Peyer's patch (tissue), 4 donors: ENCODE measurements at regions not wholly inside any gene's neighbourhood (a gene's known extent, or its start where the extent isn't known, plus 50 kb on each side); places are given as distances from the start of the nearest gene placed in this dataset.

ENCODE experiments used
- POLR2A ChIP-seq, 2 donors: fragments of 450-650 bp; IDR thresholded peaks; one replicate each; pipeline ENCODE4 v1.5.1; 2017; ENCODE audit warnings: antibody characterized with exemption in 2 of 2, mild to moderate bottlenecking in 2 of 2, moderate library complexity in 2 of 2
- TF ChIP-seq, protein P1 (sequence below), 6 experiments: fragments of 450-650 bp in 4 of 6; fragments of 200-600 bp in 2 of 6; sonication (generic) in 1 of 6; IDR thresholded peaks; one replicate each; pipeline ENCODE4 v1.5.1; 2017 to 2019; ENCODE audit warnings: antibody characterized with exemption in 6 of 6, mild to moderate bottlenecking in 3 of 6, moderate library complexity in 1 of 6

DNA sequence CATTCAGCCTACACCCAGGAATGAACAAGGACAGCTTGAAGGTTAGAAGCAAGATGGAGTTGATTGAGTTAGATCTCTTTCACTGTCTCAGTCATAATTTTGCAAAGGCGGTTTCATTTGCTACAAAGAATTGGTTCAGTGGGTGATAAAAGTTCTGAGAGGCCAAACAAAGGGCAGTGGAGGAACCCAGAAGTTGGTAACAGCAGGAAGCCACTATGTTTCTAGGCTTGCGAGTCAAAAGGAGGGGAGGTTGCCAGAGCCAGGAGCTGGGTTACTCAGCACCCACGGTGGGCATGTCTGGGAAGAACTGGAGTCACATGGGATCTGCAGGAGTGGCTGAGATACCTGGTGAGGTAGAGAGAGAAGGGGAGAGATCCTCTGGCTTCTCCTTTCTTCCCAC is 64.2 kb upstream of the MRPS6 start:
- TF ChIP-seq, protein P1, sequence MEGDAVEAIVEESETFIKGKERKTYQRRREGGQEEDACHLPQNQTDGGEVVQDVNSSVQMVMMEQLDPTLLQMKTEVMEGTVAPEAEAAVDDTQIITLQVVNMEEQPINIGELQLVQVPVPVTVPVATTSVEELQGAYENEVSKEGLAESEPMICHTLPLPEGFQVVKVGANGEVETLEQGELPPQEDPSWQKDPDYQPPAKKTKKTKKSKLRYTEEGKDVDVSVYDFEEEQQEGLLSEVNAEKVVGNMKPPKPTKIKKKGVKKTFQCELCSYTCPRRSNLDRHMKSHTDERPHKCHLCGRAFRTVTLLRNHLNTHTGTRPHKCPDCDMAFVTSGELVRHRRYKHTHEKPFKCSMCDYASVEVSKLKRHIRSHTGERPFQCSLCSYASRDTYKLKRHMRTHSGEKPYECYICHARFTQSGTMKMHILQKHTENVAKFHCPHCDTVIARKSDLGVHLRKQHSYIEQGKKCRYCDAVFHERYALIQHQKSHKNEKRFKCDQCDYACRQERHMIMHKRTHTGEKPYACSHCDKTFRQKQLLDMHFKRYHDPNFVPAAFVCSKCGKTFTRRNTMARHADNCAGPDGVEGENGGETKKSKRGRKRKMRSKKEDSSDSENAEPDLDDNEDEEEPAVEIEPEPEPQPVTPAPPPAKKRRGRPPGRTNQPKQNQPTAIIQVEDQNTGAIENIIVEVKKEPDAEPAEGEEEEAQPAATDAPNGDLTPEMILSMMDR (IDR thresholded peaks at IDR 0.05): no peak
- TF ChIP-seq POLR2A (IDR thresholded peaks at IDR 0.05): no peak
